PC-9 (cell line): ENCODE measurements at regions not wholly inside any gene's neighbourhood (a gene's known extent, or its start where the extent isn't known, plus 50 kb on each side); places are given as distances from the start of the nearest gene placed in this dataset.

Experiments
- CTCF ChIP-seq: fragments of 200-600 bp; sonication (generic); conservative IDR thresholded peaks from 2 replicates; pipeline ENCODE4 v1.6.1; 2017; ENCODE audit warnings: mixed run types, antibody characterized with exemption, mild to moderate bottlenecking, moderate library complexity
- EZH2 ChIP-seq: fragments of 200-600 bp; sonication (generic); IDR thresholded peaks from 2 replicates; pipeline ENCODE4 v1.8.0; 2017; ENCODE audit warnings: antibody characterized with exemption, low read depth

GRCh38 chr12:74790931-74791330 lies 253.3 kb downstream of the ATXN7L3B start:
- TF ChIP-seq CTCF (no peak), EZH2 (no peak)
